OCI-LY1 (cell line): ENCODE measurements at regions not wholly inside any gene's neighbourhood (a gene's known extent, or its start where the extent isn't known, plus 50 kb on each side); places are given as distances from the start of the nearest gene placed in this dataset.

ENCODE experiments used
- H2AFZ ChIP-seq: fragments of 200-600 bp; sonication (generic), shearing (Covaris generic); 2 replicates; pipeline ENCODE4 v1.6.0; 2014; ENCODE audit warnings: antibody characterized with exemption, mild to moderate bottlenecking, low read length
- H3F3A ChIP-seq: fragments of 200-600 bp; sonication (generic), shearing (Covaris generic); 2 replicates; pipeline ENCODE4 v1.6.0; 2014; ENCODE audit warnings: mild to moderate bottlenecking, antibody characterized with exemption, low read length, moderate library complexity; ENCODE audit not compliant: insufficient read depth
- H3K27ac ChIP-seq: fragments of 200-600 bp; sonication (generic); 2 replicates; pipeline ENCODE4 v1.5.1; 2014; ENCODE audit warnings: low read length, mixed run types, mild to moderate bottlenecking, low read depth; ENCODE audit not compliant: poor library complexity, severe bottlenecking
- H3K27me3 ChIP-seq: fragments of 200-600 bp; sonication (generic); 2 replicates; pipeline ENCODE4 v1.6.0; 2014; ENCODE audit warnings: antibody characterized with exemption, mild to moderate bottlenecking, low read length, moderate library complexity; ENCODE audit not compliant: insufficient read depth
- H3K36me3 ChIP-seq: fragments of 200-600 bp; sonication (generic); 2 replicates; pipeline ENCODE4 v1.6.1; 2014; ENCODE audit warnings: mild to moderate bottlenecking, antibody characterized with exemption, low read length, moderate library complexity, mixed read lengths; ENCODE audit not compliant: insufficient read depth
- H3K4me1 ChIP-seq: fragments of 200-600 bp; sonication (generic); 2 replicates; pipeline ENCODE4 v1.5.1; 2014; ENCODE audit warnings: mild to moderate bottlenecking, low read length, moderate library complexity; ENCODE audit not compliant: insufficient read depth, severe bottlenecking
- H3K4me2 ChIP-seq: fragments of 200-600 bp; sonication (generic), shearing (Covaris generic); 2 replicates; pipeline ENCODE4 v1.6.1; 2014; ENCODE audit warnings: low read length
- H3K4me3 ChIP-seq: fragments of 200-600 bp; sonication (generic); 2 replicates; pipeline ENCODE4 v1.5.1; 2014; ENCODE audit warnings: low read length, low read depth, mild to moderate bottlenecking, mixed read lengths; ENCODE audit not compliant: poor library complexity, severe bottlenecking
- H3K79me2 ChIP-seq: fragments of 200-600 bp; shearing (Covaris generic); 2 replicates; pipeline ENCODE4 v1.6.1; 2016; ENCODE audit warnings: mixed run types, low read length, mixed read lengths; ENCODE audit not compliant: insufficient read depth
- H3K9ac ChIP-seq: fragments of 200-600 bp; sonication (generic), shearing (Covaris generic); 2 replicates; pipeline ENCODE4 v1.6.1; 2014; ENCODE audit warnings: mild to moderate bottlenecking, low read length, mixed read lengths
- H3K9me2 ChIP-seq: fragments of 200-600 bp; sonication (generic), shearing (Covaris generic); 2 replicates; pipeline ENCODE4 v1.6.1; 2014; ENCODE audit warnings: low read depth, mild to moderate bottlenecking, low read length, mixed read lengths
- H3K9me3 ChIP-seq: fragments of 200-600 bp; shearing (Covaris generic); 2 replicates; pipeline ENCODE4 v1.6.1; 2014; ENCODE audit warnings: low read length, mixed read lengths
- H4K20me1 ChIP-seq: fragments of 200-600 bp; sonication (generic), shearing (Covaris generic); 2 replicates; pipeline ENCODE4 v1.6.0; 2016; ENCODE audit warnings: mild to moderate bottlenecking, low read length; ENCODE audit not compliant: insufficient read depth
- EZH2 ChIP-seq: fragments of 200-600 bp; sonication (generic), shearing (Covaris generic); IDR thresholded peaks from 2 replicates; pipeline ENCODE4 v1.8.0; 2017; ENCODE audit warnings: borderline replicate concordance, mixed run types, mild to moderate bottlenecking, antibody characterized with exemption, low read length, moderate library complexity, mixed read lengths
- TF ChIP-seq, protein P1 (sequence below): fragments of 200-600 bp; sonication (generic), shearing (Covaris generic); IDR thresholded peaks from 2 replicates; pipeline ENCODE4 v1.5.1; 2017; ENCODE audit warnings: mild to moderate bottlenecking, antibody characterized with exemption, low read length, moderate library complexity, mixed read lengths

DNA sequence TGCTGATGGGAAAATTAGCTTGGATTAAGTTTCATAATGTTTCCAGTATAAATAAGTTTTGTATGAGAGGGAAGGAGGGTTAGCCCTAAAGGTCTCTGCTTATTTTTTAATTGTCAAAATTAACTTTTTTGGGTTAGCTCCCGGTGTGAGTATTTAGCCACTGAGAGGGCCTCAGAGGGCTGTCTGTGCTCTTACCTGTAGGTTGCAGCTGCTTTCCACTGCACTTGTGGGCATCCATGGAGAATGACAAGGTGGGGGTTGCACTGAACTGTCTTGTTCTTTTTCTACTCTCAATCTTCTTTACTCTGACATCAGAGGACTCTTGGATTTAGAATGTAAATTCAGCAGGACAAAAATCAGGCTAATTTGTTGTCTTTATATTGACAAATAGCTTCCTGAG, 81.4 kb downstream of the CD164 start:
- Histone ChIP-seq H3K36me3 (no peaks in the 10 kb centered on the region), H2AFZ (no peak overlapping the region), H3K9me3 (no peaks in the 10 kb centered on the region), H3K4me1 (no peaks in the 10 kb centered on the region), H3K27ac (no peak overlapping the region), H3K27me3 (no peaks in the 10 kb centered on the region), H3K9ac (no peak overlapping the region), H3K4me2 (no peak overlapping the region), H3K4me3 (no peak overlapping the region), H3K9me2 (no peaks in the 10 kb centered on the region), H3K79me2 (no peaks in the 10 kb centered on the region), H4K20me1 (no peaks in the 10 kb centered on the region), H3F3A (no peaks in the 10 kb centered on the region)
- TF ChIP-seq EZH2, result no peak
- TF ChIP-seq, protein P1, sequence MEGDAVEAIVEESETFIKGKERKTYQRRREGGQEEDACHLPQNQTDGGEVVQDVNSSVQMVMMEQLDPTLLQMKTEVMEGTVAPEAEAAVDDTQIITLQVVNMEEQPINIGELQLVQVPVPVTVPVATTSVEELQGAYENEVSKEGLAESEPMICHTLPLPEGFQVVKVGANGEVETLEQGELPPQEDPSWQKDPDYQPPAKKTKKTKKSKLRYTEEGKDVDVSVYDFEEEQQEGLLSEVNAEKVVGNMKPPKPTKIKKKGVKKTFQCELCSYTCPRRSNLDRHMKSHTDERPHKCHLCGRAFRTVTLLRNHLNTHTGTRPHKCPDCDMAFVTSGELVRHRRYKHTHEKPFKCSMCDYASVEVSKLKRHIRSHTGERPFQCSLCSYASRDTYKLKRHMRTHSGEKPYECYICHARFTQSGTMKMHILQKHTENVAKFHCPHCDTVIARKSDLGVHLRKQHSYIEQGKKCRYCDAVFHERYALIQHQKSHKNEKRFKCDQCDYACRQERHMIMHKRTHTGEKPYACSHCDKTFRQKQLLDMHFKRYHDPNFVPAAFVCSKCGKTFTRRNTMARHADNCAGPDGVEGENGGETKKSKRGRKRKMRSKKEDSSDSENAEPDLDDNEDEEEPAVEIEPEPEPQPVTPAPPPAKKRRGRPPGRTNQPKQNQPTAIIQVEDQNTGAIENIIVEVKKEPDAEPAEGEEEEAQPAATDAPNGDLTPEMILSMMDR, result no peak

DNA sequence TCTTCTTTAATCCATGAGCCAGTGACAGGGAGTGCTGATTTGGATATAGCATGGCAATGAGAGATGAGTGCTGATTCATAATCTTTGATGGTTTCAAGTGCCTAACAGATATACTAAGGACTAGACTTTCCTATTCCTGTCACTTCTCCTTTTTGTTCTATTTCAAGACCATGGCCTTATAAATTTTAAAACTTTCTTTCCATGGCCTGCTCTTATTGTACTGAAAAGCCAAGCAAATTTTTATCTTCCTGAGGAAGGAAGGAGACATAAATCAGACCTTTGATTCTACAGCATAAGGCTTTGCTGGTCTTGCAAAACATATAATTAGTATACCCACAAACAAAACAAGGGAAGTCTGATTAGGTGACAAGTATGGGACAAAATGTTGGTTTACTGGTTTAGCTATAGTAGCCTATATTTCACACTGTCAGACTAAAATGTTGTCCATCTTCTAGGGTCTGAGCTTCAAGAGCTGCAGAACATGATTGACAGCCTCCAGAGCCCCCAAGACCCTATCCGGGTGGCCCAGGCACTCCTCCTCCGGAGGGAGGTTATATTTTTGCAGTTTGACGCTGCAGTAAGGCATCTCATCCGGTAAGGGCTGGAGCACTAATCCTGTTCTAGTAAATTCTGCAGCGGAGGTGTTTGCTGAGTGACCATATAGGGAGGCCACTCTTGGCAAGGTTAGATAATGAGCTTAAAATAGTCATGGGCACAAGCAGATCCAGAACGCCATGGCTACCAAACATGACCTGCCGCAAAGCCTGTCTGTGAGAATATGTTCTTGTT, 82.3 kb downstream of the CD164 start:
- H3K27ac ChIP-seq, result no peak overlapping the region

DNA sequence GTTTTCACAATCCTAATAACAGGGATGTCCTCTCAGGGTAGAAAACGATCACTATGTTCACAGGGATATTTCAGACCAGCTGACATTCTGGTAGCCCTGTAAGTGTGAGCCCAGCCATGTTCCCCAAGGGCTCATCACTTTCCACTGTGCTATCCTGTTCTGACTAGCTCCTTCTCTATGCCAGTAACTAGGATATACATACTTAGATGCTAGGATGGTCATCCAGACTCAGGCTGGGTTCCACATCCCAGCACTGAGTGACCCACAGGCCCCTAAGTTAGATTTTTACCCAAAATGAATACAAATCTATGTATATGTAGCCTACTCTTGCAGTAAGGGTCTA, 83.0 kb downstream of the CD164 start:
- Histone ChIP-seq H4K20me1 (no peaks in the 10 kb centered on the region), H3K9me2 (no peaks in the 10 kb centered on the region), H3K9me3 (no peaks in the 10 kb centered on the region), H3K4me1 (no peaks in the 10 kb centered on the region), H3K9ac (no peak overlapping the region), H3K27ac (no peak overlapping the region), H2AFZ (no peak overlapping the region), H3K27me3 (no peaks in the 10 kb centered on the region), H3K36me3 (no peaks in the 10 kb centered on the region), H3K79me2 (no peaks in the 10 kb centered on the region), H3K4me2 (no peak overlapping the region), H3K4me3 (no peak overlapping the region), H3F3A (no peaks in the 10 kb centered on the region)
- no peak for TF ChIP-seq EZH2
- TF ChIP-seq, protein P1, result no peak

More for the DNA sequence above, 82.3 kb downstream of the CD164 start:
- H3K4me2 ChIP-seq, result no peak overlapping the region
- H2AFZ ChIP-seq, result no peak overlapping the region
- H3K79me2 ChIP-seq, result no peaks in the 10 kb centered on the region
- no peak for TF ChIP-seq EZH2
- no peaks in the 10 kb centered on the region for H3K9me3 ChIP-seq
- H3K9me2 ChIP-seq, result no peaks in the 10 kb centered on the region
- no peaks in the 10 kb centered on the region for H4K20me1 ChIP-seq
- H3K4me3 ChIP-seq, result no peak overlapping the region
- H3K4me1 ChIP-seq, result no peaks in the 10 kb centered on the region
- H3K9ac ChIP-seq, result no peak overlapping the region
- no peaks in the 10 kb centered on the region for H3K27me3 ChIP-seq
- H3F3A ChIP-seq, result no peaks in the 10 kb centered on the region
- no peaks in the 10 kb centered on the region for H3K36me3 ChIP-seq
